ENCODE measurements at regions not wholly inside any gene's neighbourhood (a gene's known extent, or its start where the extent isn't known, plus 50 kb on each side); places are given as distances from the start of the nearest gene placed in this dataset.

- Histone ChIP-seq H3K27me3 (no peaks in the 10 kb centered on the region), H3K36me3 (no peaks in the 10 kb centered on the region), H3K9me3 (no peaks in the 10 kb centered on the region), H3K27ac (no peak overlapping the region), H3K4me1 (no peaks in the 10 kb centered on the region), H3K4me3 (no peak overlapping the region)
- TF ChIP-seq CTCF (IDR thresholded peaks at IDR 0.05), result no peak
- TF ChIP-seq POLR2A (IDR thresholded peaks at IDR 0.05), result no peak
- TF ChIP-seq POLR2AphosphoS5 (IDR thresholded peaks at IDR 0.05), result no peak
- intact Hi-C loops (cut with DNase I; ENCODE audit: low total_unique reads), result no loop called here
- DNase-seq (ENCODE audit: low spot score in 2 of 2), result no peak
Observed at GRCh38 chr6:149218471-149218870, 99.0 kb upstream of the TAB2 start.

GRCh38 chr6:149218915-149219314 lies 98.6 kb upstream of the TAB2 start:
- intact Hi-C loops (cut with DNase I; ENCODE audit: low total_unique reads), result loop anchor here (1.0 kb wide), 1 partner anchor 9 kb away; no protein-coding TSS in a partner anchor
- H3K27me3 ChIP-seq, result no peaks in the 10 kb centered on the region
- H3K27ac ChIP-seq, result no peak overlapping the region
- no peak overlapping the region for H3K4me3 ChIP-seq
- no peak for DNase-seq (ENCODE audit: low spot score in 2 of 2)
- no peaks in the 10 kb centered on the region for H3K36me3 ChIP-seq
- TF ChIP-seq POLR2AphosphoS5 (IDR thresholded peaks at IDR 0.05), result no peak
- no peak for TF ChIP-seq CTCF (IDR thresholded peaks at IDR 0.05)
- TF ChIP-seq POLR2A (IDR thresholded peaks at IDR 0.05), result no peak
- H3K4me1 ChIP-seq, result no peaks in the 10 kb centered on the region
- H3K9me3 ChIP-seq, result no peaks in the 10 kb centered on the region

GRCh38 chr6:149220882-149221773 lies 96.4 kb upstream of the TAB2 start:
- intact Hi-C loops (cut with DNase I; ENCODE audit: low total_unique reads), result no loop called here
- Histone ChIP-seq H3K27me3 (no peaks in the 10 kb centered on the region), H3K4me3 (no peak overlapping the region), H3K9me3 (no peaks in the 10 kb centered on the region), H3K36me3 (no peaks in the 10 kb centered on the region), H3K4me1 (no peaks in the 10 kb centered on the region), H3K27ac (no peak overlapping the region)
- TF ChIP-seq POLR2A (IDR thresholded peaks at IDR 0.05) (no peak), POLR2AphosphoS5 (IDR thresholded peaks at IDR 0.05) (no peak), CTCF (IDR thresholded peaks at IDR 0.05) (no peak)
- DNase-seq (ENCODE audit: low spot score in 2 of 2), result no peak

- H3K27ac ChIP-seq, result no peak overlapping the region
- H3K9me3 ChIP-seq, result no peaks in the 10 kb centered on the region
- no peaks in the 10 kb centered on the region for H3K27me3 ChIP-seq
- DNase-seq (ENCODE audit: low spot score in 2 of 2), result no peak
- intact Hi-C loops (cut with DNase I; ENCODE audit: low total_unique reads), result no loop called here
- no peak overlapping the region for H3K4me3 ChIP-seq
- TF ChIP-seq POLR2A (IDR thresholded peaks at IDR 0.05) (no peak), CTCF (IDR thresholded peaks at IDR 0.05) (no peak), POLR2AphosphoS5 (IDR thresholded peaks at IDR 0.05) (no peak)
- H3K4me1 ChIP-seq, result no peaks in the 10 kb centered on the region
- H3K36me3 ChIP-seq, result no peaks in the 10 kb centered on the region
Observed at GRCh38 chr6:149221774-149222070, 95.8 kb upstream of the TAB2 start.

- no peak overlapping the region for H3K4me3 ChIP-seq
- intact Hi-C loops (cut with DNase I; ENCODE audit: low total_unique reads), result no loop called here
- H3K27me3 ChIP-seq, result no peaks in the 10 kb centered on the region
- no peaks in the 10 kb centered on the region for H3K36me3 ChIP-seq
- no peaks in the 10 kb centered on the region for H3K9me3 ChIP-seq
- TF ChIP-seq CTCF (IDR thresholded peaks at IDR 0.05) (no peak), POLR2AphosphoS5 (IDR thresholded peaks at IDR 0.05) (no peak)
- no peaks in the 10 kb centered on the region for H3K4me1 ChIP-seq
- DNase-seq (ENCODE audit: low spot score in 2 of 2), result no peak
- no peak overlapping the region for H3K27ac ChIP-seq
Observed at GRCh38 chr6:149223120-149223903, 94.2 kb upstream of the TAB2 start.

Data from breast epithelium (tissue), 4 donors.